Gastroesophageal sphincter (tissue), 3 donors: ENCODE measurements at regions not wholly inside any gene's neighbourhood (a gene's known extent, or its start where the extent isn't known, plus 50 kb on each side); places are given as distances from the start of the nearest gene placed in this dataset.

Experiments
- CTCF ChIP-seq, 4 experiments: fragments of 200-600 bp in 2 of 4; fragments of 450-650 bp in 2 of 4; sonication (generic) in 1 of 4; IDR thresholded peaks; one replicate each; pipeline ENCODE4 v1.5.1; 2017 to 2019; ENCODE audit warnings: antibody characterized with exemption in 4 of 4, mild to moderate bottlenecking in 2 of 4, moderate library complexity in 2 of 4
- EP300 ChIP-seq: sonication (generic); formaldehyde crosslinking; IDR thresholded peaks from one replicate; pipeline ENCODE4 v1.6.1; 2017; ENCODE audit warnings: antibody characterized with exemption, mild to moderate bottlenecking
- POLR2A ChIP-seq, 2 donors: fragments of 450-650 bp; IDR thresholded peaks; one replicate each; pipeline ENCODE4 v1.6.1; 2017; ENCODE audit warnings: antibody characterized with exemption in 2 of 2, mild to moderate bottlenecking in 2 of 2, moderate library complexity in 1 of 2
- POLR2AphosphoS5 ChIP-seq: sonication (generic); formaldehyde crosslinking; IDR thresholded peaks from one replicate; pipeline ENCODE4 v1.6.1; 2017; ENCODE audit warnings: antibody characterized with exemption

GRCh38 chr9:28272127-28272526, 698.8 kb upstream of the C9orf72 start:
- TF ChIP-seq CTCF (IDR thresholded peaks at IDR 0.05) = no peak
- no peak for TF ChIP-seq POLR2AphosphoS5
- no peak for TF ChIP-seq POLR2A (IDR thresholded peaks at IDR 0.05)
- TF ChIP-seq EP300 = no peak
